ENCODE measurements at regions not wholly inside any gene's neighbourhood (a gene's known extent, or its start where the extent isn't known, plus 50 kb on each side); places are given as distances from the start of the nearest gene placed in this dataset.

GRCh38 chr11:11757909-11758308, 83.9 kb upstream of the USP47 start:
- Histone ChIP-seq H3K27ac (ENCODE audit: low read length) (no peak overlapping the region), H3K4me1 (ENCODE audit: control insufficient read depth, insufficient read depth, low read length) (no peaks in the 10 kb centered on the region), H3K4me3 (ENCODE audit: low read length) (no peak overlapping the region), H3K9me3 (ENCODE audit: control insufficient read depth, low read depth, low read length) (no peaks in the 10 kb centered on the region), H3K36me3 (ENCODE audit: control insufficient read depth, insufficient read depth, low read length) (no peaks in the 10 kb centered on the region), H3K27me3 (ENCODE audit: control insufficient read depth, insufficient read depth, low read length) (peaks cover 28% of the 10 kb centered on the region)
- no CpG with 5 or more reads among the region's 3 CpGs for WGBS (ENCODE audit: insufficient coverage, low lambda C conversion rate)
- DNase-seq = no peak

- Histone ChIP-seq H3K27me3 (ENCODE audit: control insufficient read depth, insufficient read depth, low read length) (peaks cover 26% of the 10 kb centered on the region), H3K36me3 (ENCODE audit: control insufficient read depth, insufficient read depth, low read length) (no peaks in the 10 kb centered on the region), H3K4me3 (ENCODE audit: low read length) (no peak overlapping the region), H3K27ac (ENCODE audit: low read length) (no peak overlapping the region), H3K9me3 (ENCODE audit: control insufficient read depth, low read depth, low read length) (no peaks in the 10 kb centered on the region), H3K4me1 (ENCODE audit: control insufficient read depth, insufficient read depth, low read length) (no peaks in the 10 kb centered on the region)
- no CpG with 5 or more reads among the region's 3 CpGs for whole genome bisulfite sequencing (ENCODE audit: insufficient coverage, low lambda C conversion rate)
- DNase-seq = no peak
Observed at GRCh38 chr11:11756718-11757117, 85.1 kb upstream of the USP47 start.

- WGBS (ENCODE audit: insufficient coverage, low lambda C conversion rate) = no CpG with 5 or more reads among the region's 5 CpGs
- Histone ChIP-seq H3K9me3 (ENCODE audit: control insufficient read depth, low read depth, low read length) (no peaks in the 10 kb centered on the region), H3K36me3 (ENCODE audit: control insufficient read depth, insufficient read depth, low read length) (no peaks in the 10 kb centered on the region), H3K4me3 (ENCODE audit: low read length) (no peak overlapping the region), H3K4me1 (ENCODE audit: control insufficient read depth, insufficient read depth, low read length) (no peaks in the 10 kb centered on the region), H3K27ac (ENCODE audit: low read length) (no peak overlapping the region), H3K27me3 (ENCODE audit: control insufficient read depth, insufficient read depth, low read length) (peaks cover 19% of the 10 kb centered on the region)
- DNase-seq = no peak
Observed at GRCh38 chr11:11755871-11756270, 85.9 kb upstream of the USP47 start.

- Histone ChIP-seq H3K4me1 (ENCODE audit: control insufficient read depth, insufficient read depth, low read length) (no peaks in the 10 kb centered on the region), H3K27ac (ENCODE audit: low read length) (no peak overlapping the region), H3K4me3 (ENCODE audit: low read length) (no peak overlapping the region), H3K9me3 (ENCODE audit: control insufficient read depth, low read depth, low read length) (no peaks in the 10 kb centered on the region), H3K36me3 (ENCODE audit: control insufficient read depth, insufficient read depth, low read length) (no peaks in the 10 kb centered on the region), H3K27me3 (ENCODE audit: control insufficient read depth, insufficient read depth, low read length) (peaks cover 3% of the 10 kb centered on the region)
- 64% methylated on average over 2 of the region's 3 CpGs for WGBS (ENCODE audit: insufficient coverage, low lambda C conversion rate)
- no peak for DNase-seq
Observed at GRCh38 chr11:11752679-11753078, 89.1 kb upstream of the USP47 start.

- H3K27me3 ChIP-seq (ENCODE audit: control insufficient read depth, insufficient read depth, low read length) = peaks cover 3% of the 10 kb centered on the region
- no peak overlapping the region for H3K4me3 ChIP-seq (ENCODE audit: low read length)
- H3K36me3 ChIP-seq (ENCODE audit: control insufficient read depth, insufficient read depth, low read length) = no peaks in the 10 kb centered on the region
- no peak overlapping the region for H3K27ac ChIP-seq (ENCODE audit: low read length)
- 100% methylated on average over 1 of the region's 2 CpGs for WGBS (ENCODE audit: insufficient coverage, low lambda C conversion rate)
- H3K4me1 ChIP-seq (ENCODE audit: control insufficient read depth, insufficient read depth, low read length) = no peaks in the 10 kb centered on the region
- no peak for DNase-seq
- H3K9me3 ChIP-seq (ENCODE audit: control insufficient read depth, low read depth, low read length) = no peaks in the 10 kb centered on the region
Observed at GRCh38 chr11:11750017-11750878, 91.5 kb upstream of the USP47 start.

- H3K27me3 ChIP-seq (ENCODE audit: control insufficient read depth, insufficient read depth, low read length) = peaks cover 3% of the 10 kb centered on the region
- H3K27ac ChIP-seq (ENCODE audit: low read length) = no peak overlapping the region
- no peaks in the 10 kb centered on the region for H3K9me3 ChIP-seq (ENCODE audit: control insufficient read depth, low read depth, low read length)
- H3K4me1 ChIP-seq (ENCODE audit: control insufficient read depth, insufficient read depth, low read length) = no peaks in the 10 kb centered on the region
- no peak overlapping the region for H3K4me3 ChIP-seq (ENCODE audit: low read length)
- no CpG with 5 or more reads among the region's 4 CpGs for WGBS (ENCODE audit: insufficient coverage, low lambda C conversion rate)
- no peak for DNase-seq
- H3K36me3 ChIP-seq (ENCODE audit: control insufficient read depth, insufficient read depth, low read length) = no peaks in the 10 kb centered on the region
Observed at GRCh38 chr11:11748706-11749365, 92.9 kb upstream of the USP47 start.

GRCh38 chr11:11747570-11747969, 94.2 kb upstream of the USP47 start:
- WGBS (ENCODE audit: insufficient coverage, low lambda C conversion rate) = no CpG with 5 or more reads among the region's 1 CpG
- Histone ChIP-seq H3K36me3 (ENCODE audit: control insufficient read depth, insufficient read depth, low read length) (no peaks in the 10 kb centered on the region), H3K4me1 (ENCODE audit: control insufficient read depth, insufficient read depth, low read length) (no peaks in the 10 kb centered on the region), H3K4me3 (ENCODE audit: low read length) (no peak overlapping the region), H3K27me3 (ENCODE audit: control insufficient read depth, insufficient read depth, low read length) (peaks cover 8% of the 10 kb centered on the region), H3K27ac (ENCODE audit: low read length) (no peak overlapping the region), H3K9me3 (ENCODE audit: control insufficient read depth, low read depth, low read length) (no peaks in the 10 kb centered on the region)
- no peak for DNase-seq

GRCh38 chr11:11746449-11746848, 95.3 kb upstream of the USP47 start:
- no peaks in the 10 kb centered on the region for H3K4me1 ChIP-seq (ENCODE audit: control insufficient read depth, insufficient read depth, low read length)
- H3K27ac ChIP-seq (ENCODE audit: low read length) = no peak overlapping the region
- no peaks in the 10 kb centered on the region for H3K9me3 ChIP-seq (ENCODE audit: control insufficient read depth, low read depth, low read length)
- H3K27me3 ChIP-seq (ENCODE audit: control insufficient read depth, insufficient read depth, low read length) = peaks cover 6% of the 10 kb centered on the region
- no peak for DNase-seq
- H3K36me3 ChIP-seq (ENCODE audit: control insufficient read depth, insufficient read depth, low read length) = no peaks in the 10 kb centered on the region
- 100% methylated on average over 1 of the region's 1 CpG for WGBS (ENCODE audit: insufficient coverage, low lambda C conversion rate)
- H3K4me3 ChIP-seq (ENCODE audit: low read length) = no peak overlapping the region

GRCh38 chr11:11743216-11743615, 98.6 kb upstream of the USP47 start:
- no peak for DNase-seq
- no CpG with 5 or more reads among the region's 3 CpGs for WGBS (ENCODE audit: insufficient coverage, low lambda C conversion rate)
- no peak overlapping the region for H3K4me3 ChIP-seq (ENCODE audit: low read length)
- no peaks in the 10 kb centered on the region for H3K4me1 ChIP-seq (ENCODE audit: control insufficient read depth, insufficient read depth, low read length)
- no peaks in the 10 kb centered on the region for H3K9me3 ChIP-seq (ENCODE audit: control insufficient read depth, low read depth, low read length)
- H3K27me3 ChIP-seq (ENCODE audit: control insufficient read depth, insufficient read depth, low read length) = peaks cover 8% of the 10 kb centered on the region
- H3K36me3 ChIP-seq (ENCODE audit: control insufficient read depth, insufficient read depth, low read length) = no peaks in the 10 kb centered on the region
- no peak overlapping the region for H3K27ac ChIP-seq (ENCODE audit: low read length)

- no peak for DNase-seq
- no CpG with 5 or more reads among the region's 5 CpGs for WGBS (ENCODE audit: insufficient coverage, low lambda C conversion rate)
- Histone ChIP-seq H3K36me3 (ENCODE audit: control insufficient read depth, insufficient read depth, low read length) (no peaks in the 10 kb centered on the region), H3K4me3 (ENCODE audit: low read length) (no peak overlapping the region), H3K4me1 (ENCODE audit: control insufficient read depth, insufficient read depth, low read length) (no peaks in the 10 kb centered on the region), H3K27me3 (ENCODE audit: control insufficient read depth, insufficient read depth, low read length) (peaks cover 8% of the 10 kb centered on the region), H3K27ac (ENCODE audit: low read length) (no peak overlapping the region), H3K9me3 (ENCODE audit: control insufficient read depth, low read depth, low read length) (no peaks in the 10 kb centered on the region)
Observed at GRCh38 chr11:11742486-11742885, 99.3 kb upstream of the USP47 start.
